Stimulated activated CD8-positive, alpha-beta memory T cell treated with anti-CD3 and anti-CD28 coated beads, Interleukin-4, amount 100 ng/mL, for 24 hours (primary cell): ENCODE measurements at regions not wholly inside any gene's neighbourhood (a gene's known extent, or its start where the extent isn't known, plus 50 kb on each side); places are given as distances from the start of the nearest gene placed in this dataset.

ENCODE experiments used
- DNase-seq: peaks from one replicate; pipeline ENCODE4 v3.0.0-alpha.2; 2020; ENCODE audit warnings: low read depth

DNA sequence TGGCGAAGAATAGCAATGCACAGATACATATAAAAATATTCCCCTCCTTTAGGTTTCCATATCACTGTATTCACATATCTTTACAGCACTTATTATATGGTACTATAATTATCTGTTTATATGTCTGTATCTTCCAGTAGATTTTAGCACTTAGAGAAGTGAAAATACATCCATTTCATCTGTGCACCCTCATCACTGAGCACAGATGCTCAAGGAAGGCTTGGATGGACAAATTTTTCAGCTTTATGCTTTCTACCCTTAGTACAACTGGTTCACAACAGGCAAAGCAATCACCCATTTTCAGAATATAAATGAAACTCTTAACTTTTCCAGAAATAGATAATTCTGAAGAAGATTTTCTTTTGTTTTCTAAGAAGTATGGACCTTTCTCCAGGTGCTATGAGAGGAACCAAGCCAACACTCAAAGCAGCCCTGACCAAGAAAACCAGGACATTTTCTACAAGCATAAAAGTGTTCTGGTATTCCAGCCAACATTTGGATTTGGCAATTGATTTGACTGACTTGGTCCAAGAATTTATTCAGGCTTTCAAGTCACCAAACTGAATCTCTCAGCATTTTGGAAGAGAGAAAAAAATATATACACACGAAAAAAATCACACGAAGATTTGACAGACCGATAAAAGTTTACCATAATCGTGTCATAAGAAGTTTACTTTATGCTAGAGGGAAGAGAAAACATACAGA lies 170.2 kb upstream of the CD180 start:
- no peak for DNase-seq

DNA sequence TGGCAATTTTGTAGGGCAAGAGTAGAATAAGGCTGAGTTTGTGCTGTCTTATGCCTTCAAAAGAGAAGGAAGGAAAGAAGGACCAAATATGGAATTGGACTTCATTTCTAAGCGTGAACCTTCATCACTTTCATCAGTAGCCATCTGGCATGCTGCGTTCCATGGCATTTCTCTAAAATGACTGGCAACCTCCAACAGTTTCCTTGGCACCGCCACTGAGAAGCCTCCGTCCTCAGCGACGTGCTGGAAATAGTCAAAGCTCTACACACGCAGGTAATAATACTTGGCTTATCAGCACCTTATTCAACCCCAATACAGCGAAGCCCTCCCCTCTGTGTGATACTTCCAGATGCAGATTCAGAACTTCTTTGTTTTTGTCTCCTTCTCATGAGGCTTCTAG lies 169.7 kb upstream of the CD180 start:
- DNase-seq, result no peak

DNA sequence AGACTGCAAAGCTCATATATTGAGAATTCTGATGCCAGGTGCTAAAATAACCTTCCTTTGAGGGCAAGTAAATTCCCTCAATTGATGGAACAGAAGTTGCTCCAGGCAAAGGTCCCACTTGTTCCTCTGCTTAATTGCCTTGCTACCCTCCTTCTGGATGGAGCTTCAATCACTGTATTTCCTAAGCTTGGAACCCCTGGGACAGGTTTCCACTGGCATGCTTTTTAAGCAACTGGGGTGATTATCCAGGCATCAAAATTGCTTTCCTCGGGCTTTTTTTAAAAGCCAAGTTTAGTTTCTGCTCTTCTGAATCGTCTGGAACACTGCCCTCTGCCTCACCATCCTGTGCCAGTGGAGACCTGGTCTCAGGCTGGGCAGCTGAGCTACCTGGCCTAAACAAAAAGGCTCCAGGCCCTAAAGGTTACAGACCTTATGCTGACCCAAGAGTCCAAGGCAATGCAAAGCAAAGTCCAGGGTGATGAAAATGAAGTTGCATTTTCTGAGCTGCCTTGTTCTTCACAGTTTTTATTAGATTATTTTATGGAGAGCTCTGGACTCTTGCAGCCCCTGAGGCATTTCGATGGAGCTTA lies 167.9 kb upstream of the CD180 start:
- no peak for DNase-seq

- DNase-seq, result no peak
Observed at GRCh38 chr5:67363963-67364362, 167.4 kb upstream of the CD180 start.

GRCh38 chr5:67363180-67363709 lies 166.6 kb upstream of the CD180 start:
- no peak for DNase-seq

DNA sequence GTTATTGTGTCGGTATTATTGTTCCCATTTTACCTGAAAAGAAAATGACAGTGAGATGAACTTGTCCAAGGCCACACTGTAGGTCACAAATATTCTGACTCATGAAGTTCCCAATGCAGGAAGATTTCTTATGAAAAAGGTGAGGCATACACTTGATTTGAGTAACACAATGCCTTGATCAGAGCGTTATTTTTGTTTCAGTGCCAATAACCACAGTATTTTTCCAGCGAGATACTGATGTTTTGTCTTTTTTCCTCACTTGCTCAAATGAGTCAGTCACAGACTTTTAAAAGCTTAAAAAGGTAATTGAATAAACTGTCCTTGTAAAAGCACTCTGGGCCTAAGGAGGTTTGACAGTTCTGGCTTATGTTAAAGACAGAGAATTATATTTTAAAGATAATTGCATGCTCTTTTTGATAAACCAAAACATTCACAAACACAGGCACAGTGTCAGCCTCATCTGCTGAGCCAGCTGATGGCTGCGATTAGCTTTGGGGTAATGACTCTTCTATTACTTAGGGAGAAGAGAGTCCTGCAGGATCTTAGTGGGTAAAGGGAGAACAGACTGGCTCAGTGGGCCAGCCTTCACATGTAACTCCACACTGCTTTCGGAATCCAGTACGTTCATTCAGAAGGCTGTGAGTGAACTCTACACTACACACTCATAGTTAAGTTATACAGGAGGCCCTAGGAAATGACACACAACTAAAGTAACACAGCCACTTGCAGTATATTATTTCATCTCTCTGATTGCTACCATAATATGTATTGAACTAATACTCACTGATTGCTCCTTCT lies 165.5 kb upstream of the CD180 start:
- DNase-seq, result no peak

DNA sequence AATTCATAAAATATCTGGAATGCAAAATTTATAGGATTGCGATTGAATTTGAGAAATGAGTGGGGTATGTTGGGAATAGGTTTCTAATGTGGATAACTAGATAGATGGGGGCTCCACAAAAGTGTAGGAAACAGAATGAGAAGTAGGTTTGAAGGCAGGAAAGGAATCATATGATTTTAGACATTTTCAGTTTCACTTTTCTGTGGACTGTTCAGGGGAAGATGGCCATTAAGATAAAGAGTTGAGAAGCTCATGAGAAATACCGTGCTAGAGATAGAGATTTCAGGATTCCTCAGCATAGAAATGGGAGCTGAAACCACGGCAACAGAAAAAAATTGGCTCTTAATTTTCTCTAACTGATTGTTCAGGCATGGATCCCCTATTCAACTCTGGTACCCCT lies 163.4 kb upstream of the CD180 start:
- no peak for DNase-seq

GRCh38 chr5:67358186-67358585 lies 161.6 kb upstream of the CD180 start:
- no peak for DNase-seq

DNA sequence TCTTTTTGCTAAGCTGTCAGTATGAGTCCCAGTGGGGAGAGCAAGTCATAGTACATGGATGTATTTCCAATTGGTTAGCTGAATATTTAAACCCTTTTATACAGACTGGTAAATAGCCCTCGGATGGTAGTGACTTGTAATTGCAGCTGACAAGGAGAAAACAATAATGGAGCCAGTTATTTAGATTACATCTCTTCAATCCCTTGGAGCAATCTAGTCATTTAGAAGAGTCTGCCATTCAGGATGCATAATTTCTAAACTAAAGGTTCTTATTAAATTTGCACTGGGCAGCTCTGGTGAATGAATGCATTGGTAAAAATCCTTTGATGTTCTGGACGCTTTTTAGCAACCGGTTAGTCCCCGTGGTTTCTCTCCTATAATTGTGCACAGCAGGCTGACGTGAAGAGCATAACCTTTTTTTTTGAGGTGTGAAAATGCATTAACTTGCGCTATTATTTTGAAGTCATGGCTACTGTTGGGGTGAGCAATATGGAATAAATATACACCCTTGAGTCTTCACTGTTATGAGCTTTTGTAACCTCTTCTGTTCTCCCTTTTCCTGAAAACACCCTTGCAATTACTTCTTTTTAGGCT lies 158.6 kb upstream of the CD180 start:
- no peak for DNase-seq

GRCh38 chr5:67353500-67354450 lies 157.2 kb upstream of the CD180 start:
- no peak for DNase-seq

- no peak for DNase-seq
Observed at GRCh38 chr5:67350618-67351201, 154.1 kb upstream of the CD180 start.

DNA sequence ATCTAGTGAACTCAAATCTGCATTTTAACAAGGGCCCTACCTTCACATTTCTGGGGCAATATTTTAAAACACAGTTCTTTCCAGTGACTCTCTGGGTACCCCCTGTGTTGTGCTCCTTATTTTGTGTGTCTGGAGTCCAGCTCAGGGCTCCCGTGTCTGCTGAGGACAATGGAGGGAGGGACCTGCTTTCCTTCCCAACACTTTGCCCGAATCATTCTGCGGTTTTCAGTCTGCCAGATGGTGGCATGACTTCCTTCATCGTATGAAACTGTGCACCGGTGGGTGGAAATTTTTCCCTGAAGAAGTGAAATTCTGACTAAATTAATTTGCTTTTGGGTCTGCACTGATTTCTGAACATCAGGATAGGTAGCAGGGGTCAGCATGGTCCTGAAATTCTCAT lies 153.6 kb upstream of the CD180 start:
- DNase-seq, result no peak

- no peak for DNase-seq
Observed at GRCh38 chr5:67347821-67348220, 151.2 kb upstream of the CD180 start.

DNA sequence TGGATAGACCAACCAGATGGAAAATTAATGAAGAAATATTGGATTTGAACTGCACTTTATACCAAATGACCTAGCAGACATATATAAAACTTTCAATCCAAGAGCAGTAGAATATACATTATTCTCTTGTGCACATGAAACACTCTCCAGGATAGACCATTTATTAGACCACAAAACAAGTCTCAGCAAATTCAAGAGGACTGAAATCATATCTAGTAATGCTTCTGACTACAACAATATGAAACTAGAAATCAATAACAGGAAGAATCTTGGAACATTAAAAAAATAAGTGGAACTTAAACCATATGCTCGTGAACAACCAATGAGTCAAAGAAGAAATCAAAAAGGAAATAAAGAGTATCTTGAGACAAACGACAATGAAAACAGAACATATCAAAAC lies 150.0 kb upstream of the CD180 start:
- no peak for DNase-seq

- no peak for DNase-seq
Observed at GRCh38 chr5:67344870-67345269, 148.3 kb upstream of the CD180 start.

GRCh38 chr5:67343835-67344234 lies 147.2 kb upstream of the CD180 start:
- no peak for DNase-seq

- no peak for DNase-seq
Observed at GRCh38 chr5:67341478-67341877, 144.9 kb upstream of the CD180 start.

DNA sequence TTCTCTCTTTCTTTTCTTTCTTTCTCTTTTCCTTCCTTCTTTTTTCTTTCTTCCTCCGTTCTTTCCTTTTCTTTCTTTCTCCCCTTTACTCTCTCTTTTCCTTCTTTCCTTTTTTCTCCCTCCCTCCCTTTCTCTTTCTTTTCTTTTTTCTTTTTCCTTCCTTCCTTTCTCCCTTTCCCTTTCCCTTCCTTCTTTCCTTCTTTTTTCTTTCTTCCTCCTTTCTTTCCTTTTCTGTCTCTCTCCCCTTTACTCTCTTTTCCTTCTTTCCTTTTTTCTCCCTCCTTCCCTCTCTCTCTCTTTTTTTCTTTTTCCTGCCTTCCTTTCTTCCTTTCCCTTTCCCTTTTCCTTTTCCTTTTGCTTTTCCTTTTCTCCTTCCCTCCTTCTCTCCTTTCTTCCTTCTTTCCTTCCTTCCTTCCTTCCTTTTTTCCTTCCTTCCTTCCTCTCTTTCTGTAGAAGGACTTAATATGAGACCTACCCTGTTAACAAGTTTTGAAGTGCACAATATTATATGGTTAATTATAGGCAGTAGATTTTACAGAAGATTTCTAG lies 142.7 kb upstream of the CD180 start:
- no peak for DNase-seq

- no peak for DNase-seq
Observed at GRCh38 chr5:67338421-67338820, 141.8 kb upstream of the CD180 start.

DNA sequence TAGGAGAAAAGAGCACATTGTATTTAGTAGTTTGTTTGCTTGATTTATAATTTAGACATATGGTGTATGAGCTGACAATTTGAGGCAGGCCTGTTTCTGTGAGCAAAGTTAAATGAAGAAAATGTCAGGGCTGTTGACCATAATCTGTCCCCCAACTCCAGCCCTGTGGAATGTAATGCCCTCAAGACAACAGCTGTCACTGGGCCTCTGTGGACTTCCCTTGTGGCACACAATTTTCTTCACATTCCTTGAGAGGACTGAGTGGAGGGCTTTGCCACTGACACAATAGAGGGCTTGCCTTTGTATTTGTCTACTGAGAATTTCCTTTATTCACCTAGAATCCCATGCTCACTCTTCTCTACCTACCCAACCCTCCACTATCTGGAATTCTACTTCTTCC lies 141.2 kb upstream of the CD180 start:
- DNase-seq, result no peak

GRCh38 chr5:67335426-67335825 lies 138.8 kb upstream of the CD180 start:
- no peak for DNase-seq
